Type B pancreatic cell (in vitro differentiated cells): ENCODE measurements at regions not wholly inside any gene's neighbourhood (a gene's known extent, or its start where the extent isn't known, plus 50 kb on each side); places are given as distances from the start of the nearest gene placed in this dataset.

Experiments used
- DNase-seq: peaks from one replicate; pipeline ENCODE4 v3.0.0; 2021; ENCODE audit warnings: mixed read lengths; ENCODE audit not compliant: unreplicated experiment; ENCODE audit errors: extremely low spot score
- H3K27ac Mint-ChIP-seq: 2 replicates; pipeline ENCODE4 v1.8.0; 2021; ENCODE audit warnings: mild to moderate bottlenecking, mixed read lengths
- H3K27me3 Mint-ChIP-seq: 2 replicates; pipeline ENCODE4 v1.8.0; 2021; ENCODE audit warnings: mixed read lengths
- H3K36me3 Mint-ChIP-seq: 2 replicates; pipeline ENCODE4 v1.8.0; 2021; ENCODE audit warnings: mixed read lengths
- H3K4me1 Mint-ChIP-seq: one replicate; pipeline ENCODE4 v1.8.0; 2021; ENCODE audit warnings: mixed read lengths; ENCODE audit not compliant: unreplicated experiment
- H3K4me3 Mint-ChIP-seq: 2 replicates; pipeline ENCODE4 v1.8.0; 2021; ENCODE audit warnings: mild to moderate bottlenecking, mixed read lengths
- H3K9me3 Mint-ChIP-seq: 2 replicates; pipeline ENCODE4 v1.8.0; 2021; ENCODE audit warnings: mixed read lengths
- TF ChIP-seq, protein P1 (sequence below): fragments of 200-600 bp; sonication (generic); conservative IDR thresholded peaks from 2 replicates; pipeline ENCODE4 v1.5.0; 2021; ENCODE audit warnings: antibody characterized with exemption, mild to moderate bottlenecking

DNA sequence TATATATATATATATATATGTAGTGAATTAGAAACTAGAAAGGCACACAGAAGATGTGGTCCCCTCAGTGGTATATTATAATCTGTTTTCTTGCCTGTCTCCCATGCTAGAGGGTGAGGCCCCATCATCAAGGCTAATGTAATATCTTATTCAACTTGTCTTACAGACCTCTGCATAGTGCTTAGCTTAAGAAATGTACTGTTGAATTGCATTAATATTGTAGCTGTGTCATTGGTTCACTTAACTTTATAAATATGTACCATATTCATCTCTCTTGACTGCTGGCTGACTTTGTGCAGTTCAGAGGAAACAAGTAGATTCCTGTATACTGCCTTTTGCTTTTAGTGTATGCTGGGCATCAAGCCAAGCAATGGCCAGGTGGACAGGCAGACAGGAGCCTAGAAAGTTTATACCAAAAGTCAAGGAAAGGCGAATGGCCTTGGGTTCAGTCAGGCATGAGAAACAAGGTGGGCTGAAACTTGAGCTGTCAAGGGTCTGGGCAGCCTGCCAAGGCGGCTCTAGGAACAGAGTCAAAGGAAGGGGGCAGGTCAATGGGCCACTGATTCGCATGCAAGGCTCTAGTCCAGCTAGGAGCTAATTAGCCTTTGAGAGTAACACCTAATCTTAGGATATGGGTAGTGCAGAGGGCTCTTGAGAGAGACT is 78.8 kb upstream of the LEF1 start:
- Mint-ChIP-seq H3K4me1 (peaks cover 19% of the 10 kb centered on the region), H3K4me3 (no peak overlapping the region), H3K9me3 (peaks cover 11% of the 10 kb centered on the region), H3K27me3 (no peaks in the 10 kb centered on the region), H3K36me3 (no peaks in the 10 kb centered on the region), H3K27ac (no peak overlapping the region)
- TF ChIP-seq, protein P1, sequence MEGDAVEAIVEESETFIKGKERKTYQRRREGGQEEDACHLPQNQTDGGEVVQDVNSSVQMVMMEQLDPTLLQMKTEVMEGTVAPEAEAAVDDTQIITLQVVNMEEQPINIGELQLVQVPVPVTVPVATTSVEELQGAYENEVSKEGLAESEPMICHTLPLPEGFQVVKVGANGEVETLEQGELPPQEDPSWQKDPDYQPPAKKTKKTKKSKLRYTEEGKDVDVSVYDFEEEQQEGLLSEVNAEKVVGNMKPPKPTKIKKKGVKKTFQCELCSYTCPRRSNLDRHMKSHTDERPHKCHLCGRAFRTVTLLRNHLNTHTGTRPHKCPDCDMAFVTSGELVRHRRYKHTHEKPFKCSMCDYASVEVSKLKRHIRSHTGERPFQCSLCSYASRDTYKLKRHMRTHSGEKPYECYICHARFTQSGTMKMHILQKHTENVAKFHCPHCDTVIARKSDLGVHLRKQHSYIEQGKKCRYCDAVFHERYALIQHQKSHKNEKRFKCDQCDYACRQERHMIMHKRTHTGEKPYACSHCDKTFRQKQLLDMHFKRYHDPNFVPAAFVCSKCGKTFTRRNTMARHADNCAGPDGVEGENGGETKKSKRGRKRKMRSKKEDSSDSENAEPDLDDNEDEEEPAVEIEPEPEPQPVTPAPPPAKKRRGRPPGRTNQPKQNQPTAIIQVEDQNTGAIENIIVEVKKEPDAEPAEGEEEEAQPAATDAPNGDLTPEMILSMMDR = no peak
- DNase-seq = no peak

DNA sequence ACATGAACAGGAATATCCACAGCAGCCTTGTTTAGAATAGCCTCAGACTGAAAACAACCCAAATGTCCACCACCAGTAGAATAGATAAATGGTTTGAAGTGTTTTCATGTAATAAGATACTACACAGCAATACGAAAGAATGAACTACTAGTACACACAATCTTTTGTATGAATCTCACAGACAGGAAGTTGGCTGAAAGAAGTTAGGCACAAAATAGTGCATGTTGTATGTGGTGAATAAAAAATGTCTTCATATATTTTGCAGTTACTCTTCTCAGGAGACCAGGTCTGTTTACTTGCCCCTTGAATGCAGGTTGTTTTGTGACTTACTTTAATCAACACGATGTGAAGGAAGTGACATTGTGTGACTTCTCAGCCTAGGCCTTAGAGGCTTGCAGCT is 75.9 kb upstream of the LEF1 start:
- DNase-seq = no peak
- H3K27me3 Mint-ChIP-seq = no peaks in the 10 kb centered on the region

DNA sequence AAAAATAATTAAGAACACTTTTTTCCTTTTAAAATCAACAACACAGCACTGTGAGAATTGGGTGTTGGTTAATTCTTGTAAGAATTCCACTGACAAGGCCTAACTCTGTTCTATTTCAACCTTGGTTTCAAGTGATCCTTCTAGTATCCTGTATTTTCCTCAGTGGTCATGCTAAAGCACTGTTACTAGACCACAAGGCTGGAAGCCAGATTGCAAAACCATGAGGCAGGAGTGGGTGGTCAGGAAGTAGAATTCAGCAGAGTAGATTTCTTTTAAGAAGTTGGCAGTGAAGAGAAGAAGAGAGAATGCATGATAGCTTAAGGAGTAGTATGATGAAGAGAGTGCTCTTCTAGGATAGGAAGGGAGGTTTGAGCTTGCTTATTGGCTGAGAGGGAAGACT is 71.6 kb upstream of the LEF1 start:
- Mint-ChIP-seq H3K27me3 (no peaks in the 10 kb centered on the region), H3K36me3 (no peaks in the 10 kb centered on the region), H3K27ac (no peak overlapping the region), H3K4me1 (peaks cover 4% of the 10 kb centered on the region), H3K4me3 (no peak overlapping the region), H3K9me3 (no peaks in the 10 kb centered on the region)
- no peak for DNase-seq
- TF ChIP-seq, protein P1 = no peak

More for the DNA sequence above, 75.9 kb upstream of the LEF1 start:
- Mint-ChIP-seq H3K36me3 (no peaks in the 10 kb centered on the region), H3K4me1 (peaks cover 19% of the 10 kb centered on the region), H3K4me3 (no peak overlapping the region), H3K27ac (no peak overlapping the region), H3K9me3 (peaks cover 6% of the 10 kb centered on the region)
- TF ChIP-seq, protein P1 = no peak

DNA sequence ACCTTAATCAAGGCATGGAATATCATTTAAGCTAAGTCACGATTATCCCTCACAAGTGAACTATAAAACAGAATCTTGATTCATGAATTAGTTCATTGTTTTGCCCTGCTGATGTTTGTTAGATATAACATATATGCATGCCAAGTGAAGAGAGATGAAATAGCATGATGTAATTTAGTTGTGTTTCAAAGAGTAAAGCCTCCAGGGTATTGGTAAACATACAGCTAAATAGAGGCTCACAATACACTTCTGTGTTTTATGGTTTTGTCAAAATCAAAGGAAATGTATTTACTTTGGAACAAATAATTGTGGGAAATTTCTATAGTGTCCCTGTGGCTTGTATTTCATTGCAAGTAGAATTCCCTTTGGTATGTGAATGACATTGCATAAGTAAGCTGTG is 69.0 kb upstream of the LEF1 start:
- H3K27ac Mint-ChIP-seq = no peak overlapping the region
- no peaks in the 10 kb centered on the region for H3K36me3 Mint-ChIP-seq
- H3K4me1 Mint-ChIP-seq = no peaks in the 10 kb centered on the region
- H3K27me3 Mint-ChIP-seq = no peaks in the 10 kb centered on the region
- DNase-seq = no peak
- TF ChIP-seq, protein P1 = no peak
- H3K4me3 Mint-ChIP-seq = no peak overlapping the region
- peaks cover 1% of the 10 kb centered on the region for H3K9me3 Mint-ChIP-seq

DNA sequence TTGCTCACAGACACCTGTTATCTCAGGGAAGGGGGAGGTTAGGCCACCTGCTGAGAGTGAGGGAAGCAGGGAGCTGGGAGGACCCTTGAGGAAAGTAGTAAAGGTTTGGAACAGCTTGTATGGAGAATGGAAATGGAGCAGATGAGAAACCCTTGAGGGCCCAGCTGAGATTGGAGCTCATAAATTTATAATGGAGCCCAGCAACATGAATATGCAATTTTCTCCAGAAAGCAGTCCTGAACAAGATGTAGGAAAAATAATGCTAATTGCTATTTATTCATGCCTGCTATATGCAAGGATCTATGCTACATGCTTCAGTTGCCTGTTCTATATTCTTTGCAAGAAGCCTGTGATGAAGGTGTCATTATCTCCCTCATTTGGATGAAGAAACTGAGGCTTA is 67.5 kb upstream of the LEF1 start:
- H3K4me1 Mint-ChIP-seq = no peaks in the 10 kb centered on the region
- H3K4me3 Mint-ChIP-seq = no peak overlapping the region
- TF ChIP-seq, protein P1 = no peak
- H3K27ac Mint-ChIP-seq = no peak overlapping the region
- no peaks in the 10 kb centered on the region for H3K27me3 Mint-ChIP-seq
- no peaks in the 10 kb centered on the region for H3K36me3 Mint-ChIP-seq
- no peak for DNase-seq
- H3K9me3 Mint-ChIP-seq = peaks cover 9% of the 10 kb centered on the region
